ENCODE measurements at regions not wholly inside any gene's neighbourhood (a gene's known extent, or its start where the extent isn't known, plus 50 kb on each side); places are given as distances from the start of the nearest gene placed in this dataset.
"Not testable (repeated sequence)": the region's sequence is repeated elsewhere in the genome, so short reads cannot be mapped to it uniquely, and the experiment has no call there.

DNA sequence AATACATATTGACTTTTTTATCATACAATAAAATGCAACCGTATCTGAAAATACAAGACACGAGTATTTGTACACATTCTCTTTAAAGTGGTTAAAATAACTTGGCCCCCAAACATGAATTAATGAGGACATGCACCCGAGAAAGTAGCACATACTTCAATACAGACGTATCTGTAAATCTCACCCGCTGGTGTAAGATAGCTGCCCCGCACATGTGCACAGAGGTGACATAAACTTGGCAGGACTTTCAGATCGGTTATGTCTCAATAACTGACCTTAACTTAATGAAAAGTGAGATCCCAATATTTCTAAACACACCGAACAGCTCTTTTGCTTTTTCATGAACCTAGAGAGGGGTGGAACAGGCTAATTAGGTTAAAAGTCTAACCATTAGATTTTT, 91.5 kb upstream of the RPS6KA2 start:
- DNase-seq: no peak

DNA sequence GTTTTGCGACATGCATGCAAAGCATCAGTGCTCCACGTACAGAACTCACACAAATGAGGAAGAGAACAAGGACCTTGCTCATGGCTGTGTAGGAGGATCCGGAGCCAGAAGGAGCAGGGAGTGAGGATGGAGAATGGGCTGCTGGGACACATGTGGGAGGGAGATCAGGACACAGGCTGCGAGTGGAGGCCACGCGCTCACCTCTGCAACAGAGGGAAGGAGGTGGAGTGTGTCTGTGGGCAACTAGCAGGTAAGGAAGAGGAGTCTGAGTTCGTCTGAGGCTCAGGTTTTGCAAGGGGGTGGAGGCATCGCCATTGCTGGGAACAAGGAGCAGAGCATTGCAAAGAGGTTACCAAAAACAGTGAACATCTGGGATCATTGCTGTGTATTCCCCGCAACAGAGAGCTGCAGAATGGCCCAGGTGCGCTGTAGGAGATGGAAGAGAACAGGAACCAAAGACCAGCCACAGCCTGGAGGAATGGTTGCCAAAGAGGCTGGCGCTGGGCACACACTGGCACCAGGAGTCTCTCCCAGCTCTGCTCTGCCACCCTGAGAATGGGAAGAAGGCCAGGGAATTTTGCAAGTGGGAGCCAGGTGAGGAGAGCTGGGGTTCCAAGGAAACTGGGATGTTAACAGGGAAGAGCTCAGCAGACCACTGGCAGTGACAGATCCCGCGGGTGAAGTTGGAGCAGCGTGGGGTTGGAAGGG, 90.0 kb upstream of the RPS6KA2 start:
- no peak for DNase-seq

DNA sequence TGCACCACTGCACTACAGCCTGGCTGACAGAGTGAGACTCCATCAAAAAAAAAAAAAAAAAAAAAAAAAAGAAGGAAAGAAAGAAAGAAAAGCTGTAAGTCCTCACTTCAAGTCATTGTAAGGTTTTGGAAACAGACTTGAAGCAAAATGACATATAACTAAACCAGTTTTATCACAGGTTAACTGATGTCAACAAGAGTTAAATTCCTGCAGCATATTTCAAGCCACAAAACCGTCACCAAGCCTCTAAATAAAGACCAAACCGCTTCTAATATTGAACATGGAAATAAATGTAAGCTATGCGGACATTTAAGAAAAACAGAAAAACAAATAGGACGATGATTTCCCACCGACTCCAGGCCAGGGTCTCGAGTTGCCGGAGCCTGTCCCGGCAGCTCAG, 88.9 kb upstream of the RPS6KA2 start:
- DNase-seq: no peak

DNA sequence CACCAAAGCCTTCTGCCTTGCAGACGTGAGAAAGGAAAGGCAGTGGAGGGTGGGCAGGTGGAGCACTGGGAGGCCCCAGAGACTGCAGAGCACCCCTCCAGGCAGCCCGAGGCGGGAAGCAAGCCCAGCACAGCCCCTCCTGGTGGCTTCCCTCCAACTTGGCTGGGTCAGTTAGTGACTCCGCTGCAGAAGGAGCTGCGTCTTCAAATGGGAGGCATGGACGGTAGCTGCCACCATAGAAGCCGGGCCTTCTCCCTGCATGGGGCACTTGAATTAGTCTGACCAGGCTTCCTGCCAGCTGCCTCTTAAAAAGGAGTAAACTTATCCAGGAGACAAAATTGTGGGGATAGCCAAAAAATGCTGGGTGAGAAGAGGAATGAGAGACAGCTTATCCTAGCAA, 88.0 kb upstream of the RPS6KA2 start:
- no peak for DNase-seq

DNA sequence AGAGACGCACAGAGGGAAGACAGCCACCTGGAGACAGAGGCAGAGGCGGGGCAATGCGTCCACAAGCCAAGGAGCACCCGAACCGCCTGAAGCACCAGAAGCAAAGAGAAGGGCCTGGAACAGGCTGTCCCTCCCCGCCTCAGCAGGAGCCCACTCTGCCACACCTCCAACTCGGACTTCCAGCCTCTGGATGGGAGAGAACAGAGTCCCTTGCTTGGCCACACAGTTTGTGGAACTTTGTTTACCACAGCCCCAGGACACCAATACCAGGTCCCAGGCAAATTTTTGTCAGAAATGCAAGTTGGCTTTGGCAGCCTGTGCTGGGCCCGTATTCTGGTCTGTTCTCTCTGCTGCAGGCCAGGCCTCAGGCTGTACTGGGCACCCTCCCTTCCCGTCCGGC, 87.5 kb upstream of the RPS6KA2 start:
- no peak for DNase-seq

DNA sequence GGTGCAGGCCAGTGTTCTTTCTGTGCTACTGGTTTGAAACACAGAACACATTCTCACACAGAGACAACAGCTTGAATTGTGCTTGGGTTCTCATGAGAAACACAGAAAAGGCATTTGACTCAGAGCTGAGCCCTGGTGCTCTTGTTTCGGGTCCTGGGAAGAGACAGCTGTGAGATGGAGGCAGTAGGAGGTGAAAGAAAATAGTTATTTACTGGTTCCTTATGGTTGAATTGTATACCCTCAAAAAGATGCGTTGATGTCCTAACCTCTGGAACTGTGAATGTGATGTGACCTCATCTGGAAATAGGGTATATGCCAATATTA, 87.1 kb upstream of the RPS6KA2 start:
- no peak for DNase-seq

DNA sequence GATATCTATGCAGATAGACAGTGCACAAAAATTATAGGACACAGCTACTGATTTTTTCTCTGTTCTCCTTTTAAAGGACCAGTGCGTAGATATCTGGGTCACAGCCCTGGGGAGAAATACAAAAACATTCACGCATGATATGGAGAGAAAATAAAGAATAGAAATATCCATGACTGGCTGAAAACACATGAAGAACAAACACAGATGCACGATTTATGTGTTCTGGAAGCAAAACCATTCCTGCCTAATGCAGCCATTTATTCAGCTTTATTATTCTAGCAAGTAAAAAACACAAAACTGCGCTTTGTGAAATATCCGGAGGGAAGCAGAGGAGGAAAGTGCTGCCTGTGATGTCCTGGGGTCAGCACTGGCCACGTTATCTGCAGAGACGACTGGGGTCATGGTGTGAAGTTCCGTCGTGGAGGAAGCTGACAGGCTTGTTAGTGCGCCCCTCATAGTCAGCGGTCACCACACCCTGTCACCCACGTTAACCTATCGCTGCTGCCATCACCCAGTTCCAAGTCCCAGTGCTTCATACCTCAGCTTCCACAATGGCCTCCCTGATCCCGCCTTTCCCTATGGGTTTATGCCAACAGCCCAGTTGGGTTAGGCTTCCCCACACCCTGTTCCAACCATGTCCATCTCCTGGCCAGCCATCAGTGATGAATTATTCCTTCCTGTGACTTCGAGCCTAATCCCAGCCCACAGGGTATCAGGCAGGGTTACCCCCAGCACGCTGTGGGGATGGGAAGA, 86.6 kb upstream of the RPS6KA2 start:
- no peak for DNase-seq

DNA sequence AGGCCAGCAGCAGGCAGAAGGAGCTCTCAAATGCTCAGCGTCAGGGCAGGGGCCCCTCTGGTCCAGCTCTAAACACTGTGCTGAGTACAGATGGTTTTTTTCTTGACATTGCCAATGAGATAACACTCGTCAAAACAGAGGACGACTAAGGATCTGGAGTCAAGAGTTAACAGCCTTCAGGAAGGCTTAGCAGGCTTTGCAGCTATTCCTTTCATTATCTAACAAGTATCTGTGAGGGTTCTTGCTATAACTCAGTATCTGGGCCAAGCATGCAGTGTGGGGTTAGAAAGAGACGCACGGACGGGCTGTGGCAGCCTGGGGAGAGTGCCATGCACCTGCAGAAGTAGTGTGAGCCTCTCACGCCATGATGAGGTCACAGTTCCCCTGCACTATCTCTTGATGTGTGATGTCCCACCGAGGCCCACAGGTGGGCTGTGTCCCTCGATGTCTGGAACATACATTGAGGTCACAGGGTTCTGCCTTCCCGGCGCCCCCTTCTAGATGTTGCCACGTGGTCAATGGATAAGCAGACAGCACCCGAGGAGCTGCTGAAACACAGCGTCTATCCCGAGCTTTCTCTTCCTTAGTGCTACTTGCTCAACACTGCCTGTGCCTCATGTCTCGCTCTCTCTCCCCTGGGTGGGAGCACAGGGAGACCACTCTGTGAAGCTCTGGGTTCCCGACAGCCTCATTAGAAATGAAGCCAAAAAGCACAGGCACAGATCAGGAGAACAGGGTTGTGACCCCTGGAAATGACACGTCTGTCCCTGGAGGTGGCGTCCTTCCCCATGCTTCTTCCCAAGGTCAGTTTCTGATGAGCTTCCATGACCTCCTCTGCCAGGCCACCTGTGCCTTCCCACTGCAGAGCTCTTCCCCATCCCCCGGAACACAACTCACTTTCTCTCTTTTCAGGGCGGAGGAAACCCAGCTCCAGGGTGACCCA, 85.5 kb upstream of the RPS6KA2 start:
- DNase-seq: no peak

DNA sequence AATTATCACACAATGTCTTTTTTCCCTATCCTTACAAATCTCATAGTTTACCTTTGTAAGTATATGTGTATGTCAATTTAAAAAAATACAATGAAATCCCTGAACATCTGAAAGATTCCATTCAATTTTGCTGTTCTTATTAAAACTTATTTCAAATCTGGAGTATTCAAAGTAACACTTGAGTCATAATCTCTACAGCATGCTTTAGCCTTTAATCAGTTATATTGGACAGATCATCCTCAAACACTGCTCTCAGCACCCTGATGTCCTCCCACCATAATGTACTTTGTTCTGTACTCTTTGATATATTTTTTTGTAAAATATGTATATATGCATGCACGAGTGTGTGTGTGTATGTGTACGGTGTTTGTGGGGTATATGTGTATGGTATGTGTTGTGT, 83.0 kb upstream of the RPS6KA2 start:
- no peak for DNase-seq

DNA sequence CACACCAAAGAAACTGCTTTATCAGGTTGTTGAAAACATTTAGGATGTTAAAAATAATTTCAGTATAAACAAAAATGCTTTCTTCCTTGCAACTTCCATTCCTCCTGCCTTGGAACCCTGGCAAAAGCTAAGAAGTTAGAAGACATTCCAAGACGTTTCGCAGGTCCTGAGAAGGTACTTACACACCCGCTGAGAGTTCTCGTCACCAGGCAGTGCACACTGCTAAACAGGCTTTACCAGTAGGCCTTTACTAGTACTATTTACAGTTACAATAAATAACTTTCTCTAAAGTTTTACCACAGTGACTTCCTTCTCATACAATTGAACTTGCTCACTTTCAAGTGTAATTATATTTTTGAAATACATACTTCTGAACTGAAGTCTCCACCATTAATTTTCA, 81.4 kb upstream of the RPS6KA2 start:
- DNase-seq: no peak

DNA sequence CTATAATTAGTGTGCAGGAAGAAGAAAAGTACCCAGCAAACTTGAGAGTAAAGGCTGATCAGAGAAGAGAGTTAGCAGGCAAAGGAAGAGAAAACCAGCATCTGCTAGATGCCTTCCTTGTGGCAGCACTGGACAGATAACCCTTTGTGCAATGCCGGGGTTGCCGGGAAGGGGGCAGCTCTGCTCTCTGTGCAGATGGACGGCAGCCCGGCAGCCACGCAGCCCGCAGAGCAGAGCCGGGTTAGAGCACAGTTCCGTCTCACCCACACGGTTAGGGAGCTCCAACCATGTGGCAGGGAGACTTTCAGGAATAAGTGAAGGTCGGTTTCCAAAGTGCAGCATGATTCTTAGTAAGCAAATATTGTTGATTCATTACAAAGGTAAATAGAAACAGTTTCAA, 80.0 kb upstream of the RPS6KA2 start:
- no peak for DNase-seq

DNA sequence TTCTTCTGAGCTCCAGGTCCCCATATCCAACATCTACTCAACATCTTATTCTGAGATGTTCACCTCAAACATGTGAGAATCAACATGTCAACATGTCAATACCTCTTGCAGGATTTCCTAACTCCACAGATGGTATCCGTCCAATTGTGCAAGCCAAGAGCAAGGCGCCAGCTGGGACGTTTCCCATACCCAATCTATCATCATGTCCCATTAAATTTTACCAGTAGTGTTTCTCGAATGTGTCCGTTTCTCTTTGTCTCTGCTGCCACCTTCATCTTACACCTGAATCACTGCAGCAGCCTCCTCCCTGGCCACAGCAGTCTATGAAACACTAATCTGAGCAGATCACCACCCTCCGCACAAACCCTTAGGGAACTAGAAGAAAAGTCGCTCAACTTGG, 78.0 kb upstream of the RPS6KA2 start:
- DNase-seq: no peak

DNA sequence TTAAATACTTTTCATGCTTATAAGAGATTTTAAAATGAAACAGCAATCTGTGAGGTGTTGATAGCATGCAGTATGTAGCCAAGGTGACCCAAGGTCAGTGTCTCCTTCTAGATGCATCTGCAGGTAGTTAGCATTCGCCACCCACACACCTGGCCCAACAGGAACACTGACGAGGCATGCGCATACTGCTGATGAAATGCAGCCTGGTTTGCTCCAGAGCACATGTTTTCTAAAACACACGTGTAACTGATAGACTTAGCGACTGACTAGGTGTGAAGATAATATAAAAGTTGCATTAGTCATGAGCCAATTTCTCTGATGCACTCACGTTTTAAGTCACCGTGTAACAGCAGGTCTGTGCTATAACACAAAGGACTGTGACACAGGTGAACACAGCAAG, 77.1 kb upstream of the RPS6KA2 start:
- no peak for DNase-seq

DNA sequence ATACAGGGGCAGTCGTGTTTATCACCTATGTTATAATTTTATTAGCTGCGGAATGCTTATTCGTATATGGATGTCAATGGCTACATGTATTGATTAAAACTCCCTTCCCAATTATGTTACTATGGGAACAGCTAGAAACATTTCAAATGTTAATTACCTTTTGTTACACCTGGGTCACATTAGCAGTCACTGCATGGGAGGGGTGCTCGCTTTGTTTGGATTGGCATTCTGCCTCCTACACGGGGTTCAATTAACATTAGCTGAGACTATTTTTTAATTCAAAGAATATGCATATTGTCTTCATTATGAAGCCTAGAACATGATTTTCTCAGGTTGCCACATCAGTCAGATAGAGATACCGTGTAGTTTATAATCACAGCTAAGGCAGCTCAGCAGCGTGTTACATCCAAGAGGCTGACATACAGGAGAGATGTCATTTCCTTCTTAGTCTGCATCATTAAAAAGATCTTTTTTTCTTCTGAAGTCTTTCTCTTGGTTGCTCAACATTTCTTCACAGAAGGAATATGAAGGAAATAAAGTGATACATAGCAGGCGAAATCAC, 76.2 kb upstream of the RPS6KA2 start:
- no peak for DNase-seq

DNA sequence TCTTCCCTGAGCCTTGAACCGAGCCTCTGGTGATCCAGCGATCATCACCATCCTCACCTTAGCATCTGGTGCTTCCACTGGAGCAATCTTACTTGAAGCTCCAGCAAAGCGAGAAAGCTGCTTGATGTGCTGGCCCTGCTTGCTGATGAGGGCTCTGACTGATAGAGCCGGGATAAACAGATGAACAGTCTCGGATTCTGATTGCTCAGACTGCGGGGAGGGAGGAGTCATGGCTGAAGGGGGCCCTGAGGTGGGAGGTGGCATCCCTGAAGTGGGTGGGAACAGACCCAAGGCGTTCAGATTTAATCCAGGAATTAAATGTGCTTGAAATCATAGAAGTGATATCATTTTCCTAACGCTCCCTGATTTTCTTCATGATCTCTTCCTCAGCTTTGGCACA, 74.4 kb upstream of the RPS6KA2 start:
- not testable (repeated sequence) for DNase-seq

DNA sequence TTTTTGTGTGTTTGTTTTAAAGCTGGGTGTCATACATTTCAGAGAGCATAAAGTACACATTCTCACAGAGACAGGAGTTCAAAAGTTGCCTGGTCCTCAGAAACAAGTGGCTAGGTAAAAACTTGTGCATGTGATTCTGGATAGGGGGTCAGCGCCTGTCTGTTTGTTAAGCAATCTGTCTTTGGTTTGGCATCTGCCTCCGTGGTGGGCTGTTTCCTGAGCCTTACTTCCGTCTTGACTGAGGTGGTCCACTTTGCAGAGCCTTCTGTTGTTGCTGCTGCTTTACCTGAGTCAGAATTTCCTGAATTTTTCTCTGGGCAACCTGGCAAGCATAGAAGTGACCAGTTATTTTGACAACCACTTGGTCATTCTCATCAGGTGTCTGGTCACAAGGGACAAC, 73.8 kb upstream of the RPS6KA2 start:
- not testable (repeated sequence) for DNase-seq

DNA sequence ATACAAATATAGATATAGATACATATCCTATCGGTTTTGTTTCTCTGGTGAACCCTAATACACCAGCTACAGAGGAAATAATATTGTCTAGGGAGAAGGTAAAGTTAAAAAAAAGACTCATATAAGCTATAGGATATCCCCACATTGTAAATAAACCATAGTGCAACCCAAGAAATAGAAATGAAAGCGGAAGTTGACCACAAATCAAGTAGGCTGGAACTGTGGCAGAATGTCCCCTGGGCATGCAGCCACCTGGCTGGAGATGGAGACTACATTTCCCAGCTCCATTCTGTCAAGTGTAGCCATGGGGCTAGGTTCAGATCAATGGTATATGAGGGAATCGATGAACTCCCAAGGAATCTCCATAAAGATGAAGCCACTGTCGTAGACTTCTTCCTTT, 70.1 kb upstream of the RPS6KA2 start:
- DNase-seq: no peak

DNA sequence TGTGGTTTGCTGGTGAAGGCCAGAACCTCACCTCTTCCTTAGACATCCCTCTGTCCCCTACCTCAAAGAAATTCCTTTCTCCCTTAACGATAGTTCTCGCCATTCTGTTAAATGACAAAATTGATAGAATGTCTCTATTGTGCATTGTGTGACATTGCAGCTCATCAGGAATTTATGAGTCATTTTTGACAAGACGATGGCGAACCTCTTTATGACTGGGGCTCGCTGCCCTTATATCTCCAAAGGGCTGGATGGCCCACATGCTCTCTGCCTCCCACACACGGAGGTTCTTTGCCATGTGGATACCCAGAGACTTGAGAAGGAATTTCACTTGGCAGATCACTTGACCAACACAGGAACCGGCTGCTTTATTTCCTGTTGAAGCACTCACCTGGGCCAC, 66.8 kb upstream of the RPS6KA2 start:
- no peak for DNase-seq

DNA sequence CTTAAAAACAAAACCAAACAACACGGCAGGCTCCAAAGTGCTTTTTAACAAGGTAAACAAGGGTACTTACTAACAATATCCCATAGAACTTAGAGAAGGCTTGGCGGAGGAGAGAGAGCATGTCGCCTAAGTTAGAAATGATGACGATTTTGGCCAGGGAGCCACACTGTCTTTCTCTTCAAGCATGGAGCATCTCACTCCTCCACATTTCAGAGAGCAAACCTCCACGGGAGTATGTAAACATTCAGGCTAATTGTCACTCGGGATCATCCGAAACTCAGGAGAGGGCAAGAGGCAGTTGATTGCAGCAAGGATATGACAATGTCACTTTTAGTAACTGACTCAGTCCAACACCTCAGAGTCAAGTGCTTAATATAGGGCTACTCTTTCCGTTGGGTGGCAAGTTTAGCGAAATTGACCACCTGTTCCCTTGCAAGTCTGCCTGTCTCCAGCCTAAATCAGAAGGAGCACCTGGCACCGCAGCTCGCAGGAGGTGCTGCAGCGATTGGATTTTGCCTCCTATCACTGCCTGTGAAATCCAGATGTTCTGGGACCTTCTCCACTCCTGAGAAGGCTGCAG, 65.8 kb upstream of the RPS6KA2 start:
- no peak for DNase-seq

DNA sequence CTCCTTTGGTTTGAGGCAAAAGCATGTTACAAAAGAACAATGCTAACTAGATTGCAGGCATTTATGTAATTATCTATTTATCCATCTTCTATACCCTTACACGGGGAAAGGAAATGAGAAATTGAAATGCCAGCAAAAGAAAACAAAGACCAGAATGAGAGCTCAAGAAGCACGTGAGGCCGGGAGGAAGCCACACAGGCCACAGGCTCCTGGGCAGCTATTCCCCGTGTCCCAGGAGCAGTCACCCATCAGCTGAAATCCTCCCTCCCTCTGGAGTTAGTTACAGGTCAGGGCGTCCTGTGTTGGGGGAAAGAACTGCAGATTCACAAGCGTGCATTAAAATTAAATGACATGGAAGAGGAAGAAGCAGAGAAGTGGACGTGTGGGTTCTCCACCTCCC, 64.7 kb upstream of the RPS6KA2 start:
- DNase-seq: no peak

DNA sequence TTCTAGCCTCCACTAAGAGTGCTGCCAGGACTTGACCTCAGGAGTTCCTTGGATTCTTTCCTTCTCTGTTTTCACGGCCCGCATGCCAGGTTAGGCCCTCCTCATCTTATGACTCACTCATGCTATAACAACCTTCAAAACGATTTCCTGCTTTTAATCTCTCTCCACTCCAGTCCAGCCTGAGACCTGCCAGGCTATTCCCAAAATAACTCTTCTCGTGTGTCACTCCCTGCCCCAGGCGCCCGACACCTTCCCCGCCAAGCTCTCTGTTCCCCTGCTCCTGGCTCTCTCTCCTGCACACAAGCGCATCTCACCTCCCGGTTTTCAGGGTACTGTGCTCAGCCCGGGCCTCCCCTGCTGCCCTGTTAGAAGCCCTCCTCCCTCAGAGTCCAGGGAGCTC, 64.1 kb upstream of the RPS6KA2 start:
- DNase-seq: no peak

DNA sequence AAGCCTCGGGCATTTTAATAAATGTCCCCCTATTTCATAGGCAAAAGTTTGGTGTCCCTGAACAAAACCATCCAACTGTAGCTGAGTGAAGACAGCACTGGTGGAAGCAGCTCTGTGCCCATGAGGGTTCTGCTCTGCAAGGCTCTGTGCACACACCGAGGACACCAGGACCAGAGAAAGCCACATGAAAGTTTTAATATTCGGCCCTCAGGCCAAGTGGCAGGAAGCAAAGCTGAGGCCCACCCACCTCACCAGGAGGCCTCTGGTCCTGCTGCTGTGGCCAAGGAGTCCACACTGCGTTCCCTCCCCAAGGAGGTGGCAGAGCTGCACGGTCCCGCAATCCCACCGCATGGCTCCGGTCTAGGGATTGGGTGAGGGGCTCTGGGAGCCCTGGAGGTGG, 62.6 kb upstream of the RPS6KA2 start:
- no peak for DNase-seq

DNA sequence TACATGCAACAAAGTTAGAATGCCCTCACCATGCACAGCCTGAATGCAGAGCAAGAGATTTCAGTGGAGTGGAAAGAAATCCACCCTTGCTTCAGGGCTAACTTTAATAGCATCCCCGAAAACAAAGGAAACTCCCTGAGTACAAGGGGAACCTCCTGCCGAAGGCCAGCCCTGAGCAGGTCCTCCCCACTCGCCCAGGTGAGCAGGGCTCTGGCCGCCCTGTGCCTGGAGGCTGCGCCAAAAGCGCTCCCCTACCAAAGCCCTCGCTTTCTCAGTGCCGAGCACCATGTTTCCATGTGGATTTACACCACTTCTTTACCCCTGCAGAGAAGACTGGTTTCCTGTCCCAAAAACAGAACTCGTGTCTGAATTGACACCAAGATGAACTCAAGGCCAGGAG, 61.9 kb upstream of the RPS6KA2 start:
- DNase-seq: no peak

Data from NCI-H1694 (cell line).